H1 (cell line): ENCODE measurements at regions not wholly inside any gene's neighbourhood (a gene's known extent, or its start where the extent isn't known, plus 50 kb on each side); places are given as distances from the start of the nearest gene placed in this dataset.

Source experiments
- BACH1 ChIP-seq: IDR thresholded peaks from 2 replicates; pipeline ENCODE4 v1.6.1; 2012; ENCODE audit warnings: low read length, improper control_type of control experiment
- CTBP2 ChIP-seq: IDR thresholded peaks from 2 replicates; pipeline ENCODE4 v1.7.0; 2011; ENCODE audit warnings: borderline replicate concordance, mild to moderate bottlenecking, moderate library complexity, mixed read lengths, low read length; ENCODE audit not compliant: insufficient read depth, insufficient read length
- POU5F1 ChIP-seq: IDR thresholded peaks from 2 replicates; pipeline ENCODE4 v1.6.1; 2011; ENCODE audit warnings: low read depth, mild to moderate bottlenecking, low read length, moderate library complexity
- RBBP5 ChIP-seq: IDR thresholded peaks from 2 replicates; pipeline ENCODE4 v1.7.1; 2012; ENCODE audit warnings: low read depth, mild to moderate bottlenecking, inconsistent platforms, low read length, moderate library complexity, borderline replicate concordance
- RNF2 ChIP-seq: fragments of 200-900, 300-1000 bp; sonication (generic); IDR thresholded peaks from 2 replicates; pipeline ENCODE4 v1.7.1; 2016; ENCODE audit warnings: borderline replicate concordance, low read depth, mild to moderate bottlenecking, antibody characterized with exemption, low read length; ENCODE audit not compliant: poor library complexity, severe bottlenecking; ENCODE audit errors: missing control alignments
- SUZ12 ChIP-seq: fragments of 200-600 bp; sonication (generic); IDR thresholded peaks from 2 replicates; pipeline ENCODE4 v1.6.1; 2012; ENCODE audit warnings: mild to moderate bottlenecking, inconsistent platforms, low read length, moderate library complexity, mixed read lengths
- TF ChIP-seq, protein P1 (sequence below): fragments of 300-600 bp; sonication (generic); IDR thresholded peaks from 2 replicates; pipeline ENCODE4 v1.7.1; 2012; ENCODE audit warnings: low read length, moderate library complexity, mild to moderate bottlenecking, inconsistent platforms; ENCODE audit not compliant: insufficient replicate concordance
- TF ChIP-seq, protein P2 (sequence below): IDR thresholded peaks from 2 replicates; pipeline ENCODE4 v1.6.1; 2012; ENCODE audit warnings: inconsistent platforms
- TF ChIP-seq, protein P3 (sequence below): IDR thresholded peaks from 2 replicates; pipeline ENCODE4 v1.6.1; 2011; ENCODE audit warnings: low read depth, mild to moderate bottlenecking, low read length; ENCODE audit not compliant: insufficient read depth

DNA sequence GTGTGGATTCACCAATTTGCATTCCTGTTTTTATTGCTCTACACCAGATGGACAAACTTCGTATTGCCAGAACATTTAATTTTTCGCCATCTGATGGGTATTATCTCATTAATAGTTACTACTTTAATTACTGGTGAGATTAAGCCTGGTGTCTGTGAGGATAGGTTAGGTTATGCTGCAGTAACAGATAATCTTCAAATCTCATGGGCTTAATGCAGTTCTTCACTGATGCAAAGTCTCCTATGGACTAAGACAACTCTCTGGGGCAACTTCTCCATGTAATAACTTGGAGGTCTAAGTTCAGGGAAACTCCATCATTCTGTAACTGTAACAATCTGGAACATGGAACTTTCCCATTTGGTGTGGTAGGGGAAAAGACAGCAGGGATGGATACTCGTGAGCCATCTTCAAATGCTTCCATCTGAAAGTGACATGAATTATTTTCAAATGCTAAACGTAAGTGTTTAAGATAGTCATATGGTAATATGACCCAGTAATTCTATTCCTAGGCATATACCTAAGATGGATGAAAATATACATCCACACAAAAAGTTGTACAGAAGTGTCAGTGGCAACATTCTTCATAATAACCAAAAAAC is 111.6 kb downstream of the LEPR start (continued):
- TF ChIP-seq, protein P1, sequence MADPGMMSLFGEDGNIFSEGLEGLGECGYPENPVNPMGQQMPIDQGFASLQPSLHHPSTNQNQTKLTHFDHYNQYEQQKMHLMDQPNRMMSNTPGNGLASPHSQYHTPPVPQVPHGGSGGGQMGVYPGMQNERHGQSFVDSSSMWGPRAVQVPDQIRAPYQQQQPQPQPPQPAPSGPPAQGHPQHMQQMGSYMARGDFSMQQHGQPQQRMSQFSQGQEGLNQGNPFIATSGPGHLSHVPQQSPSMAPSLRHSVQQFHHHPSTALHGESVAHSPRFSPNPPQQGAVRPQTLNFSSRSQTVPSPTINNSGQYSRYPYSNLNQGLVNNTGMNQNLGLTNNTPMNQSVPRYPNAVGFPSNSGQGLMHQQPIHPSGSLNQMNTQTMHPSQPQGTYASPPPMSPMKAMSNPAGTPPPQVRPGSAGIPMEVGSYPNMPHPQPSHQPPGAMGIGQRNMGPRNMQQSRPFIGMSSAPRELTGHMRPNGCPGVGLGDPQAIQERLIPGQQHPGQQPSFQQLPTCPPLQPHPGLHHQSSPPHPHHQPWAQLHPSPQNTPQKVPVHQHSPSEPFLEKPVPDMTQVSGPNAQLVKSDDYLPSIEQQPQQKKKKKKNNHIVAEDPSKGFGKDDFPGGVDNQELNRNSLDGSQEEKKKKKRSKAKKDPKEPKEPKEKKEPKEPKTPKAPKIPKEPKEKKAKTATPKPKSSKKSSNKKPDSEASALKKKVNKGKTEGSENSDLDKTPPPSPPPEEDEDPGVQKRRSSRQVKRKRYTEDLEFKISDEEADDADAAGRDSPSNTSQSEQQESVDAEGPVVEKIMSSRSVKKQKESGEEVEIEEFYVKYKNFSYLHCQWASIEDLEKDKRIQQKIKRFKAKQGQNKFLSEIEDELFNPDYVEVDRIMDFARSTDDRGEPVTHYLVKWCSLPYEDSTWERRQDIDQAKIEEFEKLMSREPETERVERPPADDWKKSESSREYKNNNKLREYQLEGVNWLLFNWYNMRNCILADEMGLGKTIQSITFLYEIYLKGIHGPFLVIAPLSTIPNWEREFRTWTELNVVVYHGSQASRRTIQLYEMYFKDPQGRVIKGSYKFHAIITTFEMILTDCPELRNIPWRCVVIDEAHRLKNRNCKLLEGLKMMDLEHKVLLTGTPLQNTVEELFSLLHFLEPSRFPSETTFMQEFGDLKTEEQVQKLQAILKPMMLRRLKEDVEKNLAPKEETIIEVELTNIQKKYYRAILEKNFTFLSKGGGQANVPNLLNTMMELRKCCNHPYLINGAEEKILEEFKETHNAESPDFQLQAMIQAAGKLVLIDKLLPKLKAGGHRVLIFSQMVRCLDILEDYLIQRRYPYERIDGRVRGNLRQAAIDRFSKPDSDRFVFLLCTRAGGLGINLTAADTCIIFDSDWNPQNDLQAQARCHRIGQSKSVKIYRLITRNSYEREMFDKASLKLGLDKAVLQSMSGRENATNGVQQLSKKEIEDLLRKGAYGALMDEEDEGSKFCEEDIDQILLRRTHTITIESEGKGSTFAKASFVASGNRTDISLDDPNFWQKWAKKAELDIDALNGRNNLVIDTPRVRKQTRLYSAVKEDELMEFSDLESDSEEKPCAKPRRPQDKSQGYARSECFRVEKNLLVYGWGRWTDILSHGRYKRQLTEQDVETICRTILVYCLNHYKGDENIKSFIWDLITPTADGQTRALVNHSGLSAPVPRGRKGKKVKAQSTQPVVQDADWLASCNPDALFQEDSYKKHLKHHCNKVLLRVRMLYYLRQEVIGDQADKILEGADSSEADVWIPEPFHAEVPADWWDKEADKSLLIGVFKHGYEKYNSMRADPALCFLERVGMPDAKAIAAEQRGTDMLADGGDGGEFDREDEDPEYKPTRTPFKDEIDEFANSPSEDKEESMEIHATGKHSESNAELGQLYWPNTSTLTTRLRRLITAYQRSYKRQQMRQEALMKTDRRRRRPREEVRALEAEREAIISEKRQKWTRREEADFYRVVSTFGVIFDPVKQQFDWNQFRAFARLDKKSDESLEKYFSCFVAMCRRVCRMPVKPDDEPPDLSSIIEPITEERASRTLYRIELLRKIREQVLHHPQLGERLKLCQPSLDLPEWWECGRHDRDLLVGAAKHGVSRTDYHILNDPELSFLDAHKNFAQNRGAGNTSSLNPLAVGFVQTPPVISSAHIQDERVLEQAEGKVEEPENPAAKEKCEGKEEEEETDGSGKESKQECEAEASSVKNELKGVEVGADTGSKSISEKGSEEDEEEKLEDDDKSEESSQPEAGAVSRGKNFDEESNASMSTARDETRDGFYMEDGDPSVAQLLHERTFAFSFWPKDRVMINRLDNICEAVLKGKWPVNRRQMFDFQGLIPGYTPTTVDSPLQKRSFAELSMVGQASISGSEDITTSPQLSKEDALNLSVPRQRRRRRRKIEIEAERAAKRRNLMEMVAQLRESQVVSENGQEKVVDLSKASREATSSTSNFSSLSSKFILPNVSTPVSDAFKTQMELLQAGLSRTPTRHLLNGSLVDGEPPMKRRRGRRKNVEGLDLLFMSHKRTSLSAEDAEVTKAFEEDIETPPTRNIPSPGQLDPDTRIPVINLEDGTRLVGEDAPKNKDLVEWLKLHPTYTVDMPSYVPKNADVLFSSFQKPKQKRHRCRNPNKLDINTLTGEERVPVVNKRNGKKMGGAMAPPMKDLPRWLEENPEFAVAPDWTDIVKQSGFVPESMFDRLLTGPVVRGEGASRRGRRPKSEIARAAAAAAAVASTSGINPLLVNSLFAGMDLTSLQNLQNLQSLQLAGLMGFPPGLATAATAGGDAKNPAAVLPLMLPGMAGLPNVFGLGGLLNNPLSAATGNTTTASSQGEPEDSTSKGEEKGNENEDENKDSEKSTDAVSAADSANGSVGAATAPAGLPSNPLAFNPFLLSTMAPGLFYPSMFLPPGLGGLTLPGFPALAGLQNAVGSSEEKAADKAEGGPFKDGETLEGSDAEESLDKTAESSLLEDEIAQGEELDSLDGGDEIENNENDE, result no peak
- TF ChIP-seq RBBP5 (no peak), SUZ12 (no peak), RNF2 (no peak), BACH1 (no peak), POU5F1 (no peak), CTBP2 (no peak)
- TF ChIP-seq, protein P2, sequence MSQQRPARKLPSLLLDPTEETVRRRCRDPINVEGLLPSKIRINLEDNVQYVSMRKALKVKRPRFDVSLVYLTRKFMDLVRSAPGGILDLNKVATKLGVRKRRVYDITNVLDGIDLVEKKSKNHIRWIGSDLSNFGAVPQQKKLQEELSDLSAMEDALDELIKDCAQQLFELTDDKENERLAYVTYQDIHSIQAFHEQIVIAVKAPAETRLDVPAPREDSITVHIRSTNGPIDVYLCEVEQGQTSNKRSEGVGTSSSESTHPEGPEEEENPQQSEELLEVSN, result no peak
- TF ChIP-seq, protein P3, sequence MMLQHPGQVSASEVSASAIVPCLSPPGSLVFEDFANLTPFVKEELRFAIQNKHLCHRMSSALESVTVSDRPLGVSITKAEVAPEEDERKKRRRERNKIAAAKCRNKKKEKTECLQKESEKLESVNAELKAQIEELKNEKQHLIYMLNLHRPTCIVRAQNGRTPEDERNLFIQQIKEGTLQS, result no peak
